Esophagus squamous epithelium (tissue), 5 donors: ENCODE measurements at regions not wholly inside any gene's neighbourhood (a gene's known extent, or its start where the extent isn't known, plus 50 kb on each side); places are given as distances from the start of the nearest gene placed in this dataset.

ENCODE experiments used
- DNase-seq: peaks from one replicate; lab custom pipeline; 2025; lab: John Stamatoyannopoulos, UW
- H3K27ac ChIP-seq, 4 donors: fragments of 200-600 bp; sonication (generic); one replicate each; pipeline ENCODE4 v1.5.1; 2016 to 2019; ENCODE audit warnings: mild to moderate bottlenecking in 1 of 4
- H3K27me3 ChIP-seq, 4 donors: fragments of 200-600 bp; sonication (generic); 1 replicate in 3 of 4; 2 replicates in 1 of 4; pipeline versions ENCODE4 v1.5.1 to v1.6.0; 2017 to 2021; ENCODE audit warnings: antibody characterized with exemption in 1 of 4
- H3K36me3 ChIP-seq, 3 donors: fragments of 200-600 bp; sonication (generic); one replicate each; pipeline ENCODE4 v1.5.1; 2016 to 2019
- H3K4me1 ChIP-seq, 3 donors: fragments of 200-600 bp; sonication (generic); one replicate each; pipeline ENCODE4 v1.5.1; 2017 to 2019
- H3K4me3 ChIP-seq, 4 donors: fragments of 200-600 bp; sonication (generic); 1 replicate in 3 of 4; 2 replicates in 1 of 4; pipeline ENCODE4 v1.5.1; 2016 to 2019; ENCODE audit warnings: mild to moderate bottlenecking in 2 of 4, moderate library complexity in 1 of 4
- H3K9me3 ChIP-seq, 3 donors: fragments of 200-600 bp; sonication (generic); one replicate each; pipeline ENCODE4 v1.5.1; 2016 to 2019
- CTCF ChIP-seq, 6 experiments: fragments of 450-650 bp in 4 of 6; fragments of 200-600 bp in 2 of 6; sonication (generic) in 2 of 6; IDR thresholded peaks; one replicate each; pipeline ENCODE4 v1.5.1; 2016 to 2019; ENCODE audit warnings: antibody characterized with exemption in 6 of 6, mild to moderate bottlenecking in 4 of 6, moderate library complexity in 4 of 6
- POLR2A ChIP-seq, 4 donors: fragments of 450-650 bp; IDR thresholded peaks; one replicate each; pipeline ENCODE4 v1.6.1; 2017; ENCODE audit warnings: antibody characterized with exemption in 4 of 4, mild to moderate bottlenecking in 4 of 4, moderate library complexity in 3 of 4
- WGBS, 2 donors: methylation state at CpG; one replicate each; pipeline ENCODE4 v1.1.5; 2018; 5-methylcytosine and 5-hydroxymethylcytosine counted together
- intact Hi-C: fragments of 100-400 bp; cut with DNase I; formaldehyde crosslinking; loops from one replicate; pipeline ENCODE4 v1.15.0; 2022
- donor health status: DM: yes; HTN: yes; CAD: no.

- Histone ChIP-seq H3K4me3 (no peak overlapping the region), H3K36me3 (no peaks in the 10 kb centered on the region), H3K9me3 (no peaks in the 10 kb centered on the region), H3K27me3 (no peaks in the 10 kb centered on the region), H3K4me1 (no peaks in the 10 kb centered on the region), H3K27ac (peak overlapping the region in 2 of 4 donors; percentile 22 to 42)
- TF ChIP-seq POLR2A (IDR thresholded peaks at IDR 0.05) (no peak), CTCF (IDR thresholded peaks at IDR 0.05) (no peak)
- 36 to 50% methylated on average over 2 to 5 of the region's 6 CpGs for WGBS, 2 donors
- intact Hi-C loops, result no loop called here
- no peak for DNase-seq
Measured at GRCh38 chrX:34437586-34437985, 219.5 kb downstream of the TMEM47 start.

GRCh38 chrX:34426334-34426733, 230.8 kb downstream of the TMEM47 start:
- H3K4me3 ChIP-seq, result no peak overlapping the region
- intact Hi-C loops, result no loop called here
- no peak overlapping the region for H3K27ac ChIP-seq
- no peaks in the 10 kb centered on the region for H3K4me1 ChIP-seq
- H3K9me3 ChIP-seq, result no peaks in the 10 kb centered on the region
- no peak for DNase-seq
- no peaks in the 10 kb centered on the region for H3K27me3 ChIP-seq
- no peak for TF ChIP-seq CTCF (IDR thresholded peaks at IDR 0.05)
- TF ChIP-seq POLR2A (IDR thresholded peaks at IDR 0.05), result no peak
- no peaks in the 10 kb centered on the region for H3K36me3 ChIP-seq

- intact Hi-C loops, result no loop called here
- H3K9me3 ChIP-seq, result no peaks in the 10 kb centered on the region
- H3K4me3 ChIP-seq, result no peak overlapping the region
- no peaks in the 10 kb centered on the region for H3K4me1 ChIP-seq
- no peaks in the 10 kb centered on the region for H3K36me3 ChIP-seq
- DNase-seq, result no peak
- 67 to 100% methylated on average over 1 of the region's 1 CpG for WGBS, 2 donors
- TF ChIP-seq POLR2A (IDR thresholded peaks at IDR 0.05), result no peak
- H3K27ac ChIP-seq, result no peak overlapping the region
- no peaks in the 10 kb centered on the region for H3K27me3 ChIP-seq
Measured at GRCh38 chrX:34406580-34406979, 250.5 kb downstream of the TMEM47 start.

GRCh38 chrX:34404386-34405070, 252.6 kb downstream of the TMEM47 start:
- no peak for DNase-seq
- TF ChIP-seq CTCF (IDR thresholded peaks at IDR 0.05) (no peak), POLR2A (IDR thresholded peaks at IDR 0.05) (no peak)
- intact Hi-C loops, result no loop called here
- Histone ChIP-seq H3K27me3 (no peaks in the 10 kb centered on the region), H3K9me3 (no peaks in the 10 kb centered on the region), H3K27ac (no peak overlapping the region), H3K4me3 (no peak overlapping the region), H3K4me1 (no peaks in the 10 kb centered on the region), H3K36me3 (no peaks in the 10 kb centered on the region)
- WGBS, 2 donors, result 64% methylated on average over 2 of the region's 7 CpGs; no CpG with 5 or more reads in 1 of the 2 donors

- no peak for TF ChIP-seq POLR2A (IDR thresholded peaks at IDR 0.05)
- no peak for TF ChIP-seq CTCF (IDR thresholded peaks at IDR 0.05)
- no peak overlapping the region for H3K27ac ChIP-seq
- no peaks in the 10 kb centered on the region for H3K9me3 ChIP-seq
- no peaks in the 10 kb centered on the region for H3K36me3 ChIP-seq
- H3K27me3 ChIP-seq, result no peaks in the 10 kb centered on the region
- H3K4me1 ChIP-seq, result no peaks in the 10 kb centered on the region
- intact Hi-C loops, result no loop called here
- DNase-seq, result no peak
- no peak overlapping the region for H3K4me3 ChIP-seq
- 32 to 54% methylated on average over 1 of the region's 1 CpG for WGBS, 2 donors
Measured at GRCh38 chrX:34401411-34401810, 255.7 kb downstream of the TMEM47 start.

- Histone ChIP-seq H3K27ac (no peak overlapping the region), H3K4me1 (no peaks in the 10 kb centered on the region), H3K36me3 (no peaks in the 10 kb centered on the region), H3K9me3 (no peaks in the 10 kb centered on the region), H3K27me3 (no peaks in the 10 kb centered on the region), H3K4me3 (no peak overlapping the region)
- intact Hi-C loops, result no loop called here
- 49 to 58% methylated on average over 2 of the region's 2 CpGs for WGBS, 2 donors
- DNase-seq, result no peak
- TF ChIP-seq POLR2A (IDR thresholded peaks at IDR 0.05) (no peak), CTCF (IDR thresholded peaks at IDR 0.05) (no peak)
Measured at GRCh38 chrX:34382416-34382815, 250.3 kb upstream of the FAM47A start.
